GM12864 (cell line): ENCODE measurements at regions not wholly inside any gene's neighbourhood (a gene's known extent, or its start where the extent isn't known, plus 50 kb on each side); places are given as distances from the start of the nearest gene placed in this dataset.
"Not testable (repeated sequence)": the region's sequence is repeated elsewhere in the genome, so short reads cannot be mapped to it uniquely, and the experiment has no call there.

Experiments
- DNase-seq: peaks from one replicate; pipeline ENCODE4 v3.0.0-alpha.2; 2011; ENCODE audit warnings: low read depth
- H3K4me3 ChIP-seq: 2 replicates; pipeline ENCODE4 v1.5.1; 2011; ENCODE audit warnings: mild to moderate bottlenecking, low read depth, low read length, control low read depth
- CTCF ChIP-seq: IDR thresholded peaks from 2 replicates; pipeline ENCODE4 v1.5.1; 2011; ENCODE audit warnings: low read depth, mild to moderate bottlenecking, moderate library complexity, low read length, control low read depth, inconsistent platforms; ENCODE audit errors: missing control alignments

GRCh38 chr2:11877764-11878163 is 131.3 kb downstream of the LPIN1 start:
- no peak for DNase-seq
- no peak for TF ChIP-seq CTCF
- H3K4me3 ChIP-seq = no peak overlapping the region

GRCh38 chr2:11885253-11885652 is 138.8 kb downstream of the LPIN1 start:
- not testable (repeated sequence) for H3K4me3 ChIP-seq, DNase-seq

GRCh38 chr2:11886899-11887298 is 140.5 kb downstream of the LPIN1 start:
- not testable (repeated sequence) for H3K4me3 ChIP-seq, DNase-seq

GRCh38 chr2:11889101-11889850 is 142.8 kb downstream of the LPIN1 start:
- no peak overlapping the region for H3K4me3 ChIP-seq
- no peak for DNase-seq
- no peak for TF ChIP-seq CTCF

GRCh38 chr2:11889854-11890253 is 143.4 kb downstream of the LPIN1 start:
- no peak for TF ChIP-seq CTCF

GRCh38 chr2:11891028-11891427 is 144.6 kb downstream of the LPIN1 start:
- TF ChIP-seq CTCF = no peak
- no peak for DNase-seq
- H3K4me3 ChIP-seq = no peak overlapping the region

More at GRCh38 chr2:11889854-11890253, 143.4 kb downstream of the LPIN1 start:
- DNase-seq = no peak
- H3K4me3 ChIP-seq = no peak overlapping the region

- no peak overlapping the region for H3K4me3 ChIP-seq
- no peak for TF ChIP-seq CTCF
- no peak for DNase-seq
Observed at GRCh38 chr2:11891671-11892440, 145.4 kb downstream of the LPIN1 start.

- DNase-seq = no peak
- no peak for TF ChIP-seq CTCF
- no peak overlapping the region for H3K4me3 ChIP-seq
Observed at GRCh38 chr2:11896386-11896785, 150.0 kb downstream of the LPIN1 start.
